PC-3 (cell line): ENCODE measurements at regions not wholly inside any gene's neighbourhood (a gene's known extent, or its start where the extent isn't known, plus 50 kb on each side); places are given as distances from the start of the nearest gene placed in this dataset.

ENCODE experiments used
- ATAC-seq: fragments of 200-7000 bp; cut with Tn5 transposase; 2 replicates; pipeline ENCODE4 v1.9.1; 2020; ENCODE audit warnings: mild to moderate bottlenecking, moderate library complexity
- BruUV-seq: library from RNA; stranded (reverse); fragments of 400-500 nt; replicated peaks from 2 replicates; lab custom pipeline; 2021; lab: Mats Ljungman, UMichigan
- CTCF ChIA-PET: fragments of 300-600 bp; sonication (Branson Sonifier 250); formaldehyde crosslinking; loops from one replicate; lab custom pipeline; 2022; ENCODE audit warnings: antibody characterized with exemption; lab: Charles Lee
- POLR2A ChIA-PET: fragments of 300-600 bp; sonication (Branson Sonifier 250); formaldehyde crosslinking; loops from one replicate; lab custom pipeline; 2022; ENCODE audit warnings: antibody characterized with exemption; ENCODE audit not compliant: unreplicated experiment; lab: Charles Lee
- DNase-seq: peaks from one replicate; pipeline ENCODE4 v3.0.0-alpha.2; 2015
- H2AFZ ChIP-seq: fragments of 300-600 bp; sonication (generic); 2 replicates; pipeline ENCODE4 v1.6.0; 2016; ENCODE audit warnings: antibody characterized with exemption, low read length
- H3F3A ChIP-seq: fragments of 300-600 bp; sonication (generic); one replicate; pipeline ENCODE4 v1.6.0; 2017; ENCODE audit warnings: antibody characterized with exemption, low read length, control low read depth, mild to moderate bottlenecking; ENCODE audit not compliant: unreplicated experiment
- H3K27ac ChIP-seq: fragments of 300-600 bp; sonication (generic); 2 replicates; pipeline ENCODE4 v1.5.1; 2016; ENCODE audit warnings: mild to moderate bottlenecking, low read length
- H3K27me3 ChIP-seq: fragments of 300-600 bp; sonication (generic); 2 replicates; pipeline ENCODE4 v1.6.1; 2016; ENCODE audit warnings: low read length, mixed read lengths
- H3K36me3 ChIP-seq: fragments of 300-600 bp; sonication (generic); 2 replicates; pipeline ENCODE4 v1.6.1; 2016; ENCODE audit warnings: low read depth, mixed run types, low read length, mixed read lengths
- H3K4me1 ChIP-seq: fragments of 300-600 bp; sonication (generic); 2 replicates; pipeline ENCODE4 v1.5.1; 2016; ENCODE audit warnings: low read length; ENCODE audit not compliant: insufficient read depth
- H3K4me2 ChIP-seq: fragments of 300-600 bp; sonication (generic); 2 replicates; pipeline ENCODE4 v1.6.0; 2016; ENCODE audit warnings: low read length
- H3K4me3 ChIP-seq: fragments of 300-600 bp; sonication (generic); 2 replicates; pipeline ENCODE4 v1.5.1; 2016; ENCODE audit warnings: mild to moderate bottlenecking, low read length, mixed read lengths
- H3K79me2 ChIP-seq: fragments of 300-600 bp; sonication (generic); 2 replicates; pipeline ENCODE4 v1.6.1; 2017; ENCODE audit warnings: low read length, mixed read lengths
- H3K9ac ChIP-seq: fragments of 300-600 bp; sonication (generic); 2 replicates; pipeline ENCODE4 v1.6.0; 2016; ENCODE audit warnings: mild to moderate bottlenecking, low read length
- H3K9me2 ChIP-seq: fragments of 300-600 bp; sonication (generic); replicated peaks from 2 replicates; pipeline ENCODE4 v1.6.1; 2016; ENCODE audit warnings: mixed run types, low read length, mixed read lengths
- H3K9me3 ChIP-seq: fragments of 300-600 bp; sonication (generic); 2 replicates; pipeline ENCODE4 v1.6.1; 2016; ENCODE audit warnings: low read length, mixed read lengths
- H4K20me1 ChIP-seq: fragments of 300-600 bp; sonication (generic); 2 replicates; pipeline ENCODE4 v1.6.1; 2016; ENCODE audit warnings: low read length, mixed read lengths
- EZH2 ChIP-seq: fragments of 300-600 bp; sonication (generic); IDR thresholded peaks from one replicate; pipeline ENCODE4 v1.6.1; 2017; ENCODE audit warnings: antibody characterized with exemption, mild to moderate bottlenecking, low read length; ENCODE audit not compliant: unreplicated experiment
- EZH2phosphoT487 ChIP-seq: fragments of 300-600 bp; sonication (generic); IDR thresholded peaks from 2 replicates; pipeline ENCODE4 v1.6.1; 2018; ENCODE audit warnings: mild to moderate bottlenecking, antibody characterized with exemption, low read length, borderline replicate concordance
- intact Hi-C: fragments of 100-400 bp; cut with micrococcal nuclease; formaldehyde crosslinking; loops from 2 replicates; pipeline ENCODE4 v1.9.0; 2023
- TF ChIP-seq, protein P1 (sequence below): fragments of 300-600 bp; sonication (generic); conservative IDR thresholded peaks from 2 replicates; pipeline ENCODE4 v1.5.1; 2017; ENCODE audit warnings: antibody characterized with exemption, low read depth, mild to moderate bottlenecking, low read length

- H3K4me1 ChIP-seq, result no peaks in the 10 kb centered on the region
- H3K27ac ChIP-seq, result no peak overlapping the region
- no peak overlapping the region for H3K9ac ChIP-seq
- H3K9me3 ChIP-seq, result no peaks in the 10 kb centered on the region
- ATAC-seq (no peak), DNase-seq (no peak)
- no peaks in the 10 kb centered on the region for H3K36me3 ChIP-seq
- H3K79me2 ChIP-seq, result no peaks in the 10 kb centered on the region
- H3K27me3 ChIP-seq, result no peaks in the 10 kb centered on the region
- H3F3A ChIP-seq, result no peaks in the 10 kb centered on the region
- no peaks in the 10 kb centered on the region for H3K9me2 ChIP-seq
- H4K20me1 ChIP-seq, result no peaks in the 10 kb centered on the region
- POLR2A ChIA-PET, result no interaction called here
- no peak overlapping the region for H3K4me3 ChIP-seq
- TF ChIP-seq EZH2 (no peak), EZH2phosphoT487 (no peak)
- TF ChIP-seq, protein P1, sequence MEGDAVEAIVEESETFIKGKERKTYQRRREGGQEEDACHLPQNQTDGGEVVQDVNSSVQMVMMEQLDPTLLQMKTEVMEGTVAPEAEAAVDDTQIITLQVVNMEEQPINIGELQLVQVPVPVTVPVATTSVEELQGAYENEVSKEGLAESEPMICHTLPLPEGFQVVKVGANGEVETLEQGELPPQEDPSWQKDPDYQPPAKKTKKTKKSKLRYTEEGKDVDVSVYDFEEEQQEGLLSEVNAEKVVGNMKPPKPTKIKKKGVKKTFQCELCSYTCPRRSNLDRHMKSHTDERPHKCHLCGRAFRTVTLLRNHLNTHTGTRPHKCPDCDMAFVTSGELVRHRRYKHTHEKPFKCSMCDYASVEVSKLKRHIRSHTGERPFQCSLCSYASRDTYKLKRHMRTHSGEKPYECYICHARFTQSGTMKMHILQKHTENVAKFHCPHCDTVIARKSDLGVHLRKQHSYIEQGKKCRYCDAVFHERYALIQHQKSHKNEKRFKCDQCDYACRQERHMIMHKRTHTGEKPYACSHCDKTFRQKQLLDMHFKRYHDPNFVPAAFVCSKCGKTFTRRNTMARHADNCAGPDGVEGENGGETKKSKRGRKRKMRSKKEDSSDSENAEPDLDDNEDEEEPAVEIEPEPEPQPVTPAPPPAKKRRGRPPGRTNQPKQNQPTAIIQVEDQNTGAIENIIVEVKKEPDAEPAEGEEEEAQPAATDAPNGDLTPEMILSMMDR, result no peak
- CTCF ChIA-PET, result no interaction called here
- no peak overlapping the region for H2AFZ ChIP-seq
- no TSS peak for BruUV-seq
- intact Hi-C loops, result no loop called here
- H3K4me2 ChIP-seq, result no peak overlapping the region
Measured at GRCh38 chr9:75653750-75654149, 236.7 kb upstream of the PCSK5 start.

GRCh38 chr9:75657015-75657414 is 233.5 kb upstream of the PCSK5 start:
- H3K27me3 ChIP-seq, result no peaks in the 10 kb centered on the region
- ChIA-PET POLR2A (no interaction called here), CTCF (no interaction called here)
- no peak overlapping the region for H3K4me2 ChIP-seq
- H3K4me1 ChIP-seq, result no peaks in the 10 kb centered on the region
- intact Hi-C loops, result no loop called here
- H3K9me3 ChIP-seq, result no peaks in the 10 kb centered on the region
- no TSS peak for BruUV-seq
- no peak overlapping the region for H3K4me3 ChIP-seq
- H2AFZ ChIP-seq, result no peak overlapping the region
- H3K9ac ChIP-seq, result no peak overlapping the region
- H3K36me3 ChIP-seq, result no peaks in the 10 kb centered on the region
- H3K9me2 ChIP-seq, result no peaks in the 10 kb centered on the region
- TF ChIP-seq, protein P1, result no peak
- TF ChIP-seq EZH2, result no peak
- no peak for DNase-seq
- ATAC-seq, result no peak
- H3K27ac ChIP-seq, result no peak overlapping the region
- no peaks in the 10 kb centered on the region for H3F3A ChIP-seq
- no peaks in the 10 kb centered on the region for H4K20me1 ChIP-seq
- no peaks in the 10 kb centered on the region for H3K79me2 ChIP-seq

GRCh38 chr9:75658301-75658905 is 232.1 kb upstream of the PCSK5 start:
- Histone ChIP-seq H2AFZ (no peak overlapping the region), H3K4me2 (no peak overlapping the region), H3K9me3 (no peaks in the 10 kb centered on the region), H3K4me3 (no peak overlapping the region), H3F3A (no peaks in the 10 kb centered on the region), H3K27ac (no peak overlapping the region), H3K27me3 (no peaks in the 10 kb centered on the region), H3K9me2 (no peaks in the 10 kb centered on the region), H3K79me2 (no peaks in the 10 kb centered on the region), H3K9ac (no peak overlapping the region), H3K4me1 (no peaks in the 10 kb centered on the region), H4K20me1 (no peaks in the 10 kb centered on the region), H3K36me3 (no peaks in the 10 kb centered on the region)
- DNase-seq, result no peak
- ChIA-PET POLR2A (no interaction called here), CTCF (no interaction called here)
- no peak for ATAC-seq
- no TSS peak for BruUV-seq
- TF ChIP-seq EZH2 (no peak), EZH2phosphoT487 (no peak)
- TF ChIP-seq, protein P1, result no peak
- intact Hi-C loops, result no loop called here
